ENCODE measurements at regions not wholly inside any gene's neighbourhood (a gene's known extent, or its start where the extent isn't known, plus 50 kb on each side); places are given as distances from the start of the nearest gene placed in this dataset.

GRCh38 chr5:148912146-148912545 lies 85.7 kb downstream of the ADRB2 start:
- no peak for TF ChIP-seq SRF (IDR thresholded peaks at IDR 0.05; ENCODE audit: low read depth, low read length)
- no peak for TF ChIP-seq CTCF (IDR thresholded peaks at IDR 0.05; ENCODE audit: control extremely low read depth in 1 of 3, insufficient read depth in 1 of 3, low read depth in 1 of 3, low read length in 3 of 3)

Measured in H1 (cell line).